GM03348 (cell line): ENCODE measurements at regions not wholly inside any gene's neighbourhood (a gene's known extent, or its start where the extent isn't known, plus 50 kb on each side); places are given as distances from the start of the nearest gene placed in this dataset.
A peak's percentile ranks its signal among the peaks of the same experiment; 100 is the strongest.
"Not testable (repeated sequence)": the region's sequence is repeated elsewhere in the genome, so short reads cannot be mapped to it uniquely, and the experiment has no call there.

ENCODE experiments used
- DNase-seq: peaks from one replicate; pipeline ENCODE4 v3.0.0; 2012; ENCODE audit warnings: low spot score

- no peak for DNase-seq
Measured at GRCh38 chr7:66539902-66540375, 88.7 kb upstream of the KCTD7 start.

- DNase-seq = no peak
Measured at GRCh38 chr7:66542049-66542448, 86.6 kb upstream of the KCTD7 start.

GRCh38 chr7:66542528-66543269, 86.0 kb upstream of the KCTD7 start:
- peak; percentile 60 for DNase-seq

- DNase-seq = no peak
Measured at GRCh38 chr7:66549466-66549865, 79.2 kb upstream of the KCTD7 start.

GRCh38 chr7:66553001-66553400, 75.7 kb upstream of the KCTD7 start:
- DNase-seq = no peak

- peak; percentile 63 for DNase-seq
Measured at GRCh38 chr7:66553675-66554074, 75.0 kb upstream of the KCTD7 start.

GRCh38 chr7:66554291-66554690, 74.4 kb upstream of the KCTD7 start:
- DNase-seq = not testable (repeated sequence)

GRCh38 chr7:66554842-66555430, 73.7 kb upstream of the KCTD7 start:
- not testable (repeated sequence) for DNase-seq

- DNase-seq = no peak
Measured at GRCh38 chr7:66556177-66556548, 72.5 kb upstream of the KCTD7 start.

- DNase-seq = no peak
Measured at GRCh38 chr7:66556549-66557213, 72.0 kb upstream of the KCTD7 start.

- peak; percentile 87 for DNase-seq
Measured at GRCh38 chr7:66557214-66558200, 71.2 kb upstream of the KCTD7 start.

GRCh38 chr7:66558201-66558641, 70.5 kb upstream of the KCTD7 start:
- DNase-seq = no peak

GRCh38 chr7:66558660-66559465, 69.8 kb upstream of the KCTD7 start:
- DNase-seq = no peak

- no peak for DNase-seq
Measured at GRCh38 chr7:66564045-66564444, 64.6 kb upstream of the KCTD7 start.

GRCh38 chr7:66570179-66570578, 58.5 kb upstream of the KCTD7 start:
- not testable (repeated sequence) for DNase-seq

GRCh38 chr7:66571568-66571967, 57.1 kb upstream of the KCTD7 start:
- no peak for DNase-seq

- not testable (repeated sequence) for DNase-seq
Measured at GRCh38 chr7:66573782-66574495, 54.7 kb upstream of the KCTD7 start.

GRCh38 chr7:66574768-66575167, 53.9 kb upstream of the KCTD7 start:
- not testable (repeated sequence) for DNase-seq

GRCh38 chr7:66575398-66575797, 53.3 kb upstream of the KCTD7 start:
- no peak for DNase-seq

GRCh38 chr7:66576646-66577045, 52.0 kb upstream of the KCTD7 start:
- DNase-seq = no peak
